Fibroblast of gingiva (primary cell): ENCODE measurements at regions not wholly inside any gene's neighbourhood (a gene's known extent, or its start where the extent isn't known, plus 50 kb on each side); places are given as distances from the start of the nearest gene placed in this dataset.

Experiments used
- DNase-seq: peaks from one replicate; pipeline ENCODE4 v3.0.0-alpha.2; 2011; ENCODE audit warnings: low read depth

GRCh38 chr11:106216281-106216680, 138.8 kb downstream of the AASDHPPT start:
- no peak for DNase-seq

- no peak for DNase-seq
These were observed 140.0 kb downstream of the AASDHPPT start for GRCh38 chr11:106217456-106217855.

DNA sequence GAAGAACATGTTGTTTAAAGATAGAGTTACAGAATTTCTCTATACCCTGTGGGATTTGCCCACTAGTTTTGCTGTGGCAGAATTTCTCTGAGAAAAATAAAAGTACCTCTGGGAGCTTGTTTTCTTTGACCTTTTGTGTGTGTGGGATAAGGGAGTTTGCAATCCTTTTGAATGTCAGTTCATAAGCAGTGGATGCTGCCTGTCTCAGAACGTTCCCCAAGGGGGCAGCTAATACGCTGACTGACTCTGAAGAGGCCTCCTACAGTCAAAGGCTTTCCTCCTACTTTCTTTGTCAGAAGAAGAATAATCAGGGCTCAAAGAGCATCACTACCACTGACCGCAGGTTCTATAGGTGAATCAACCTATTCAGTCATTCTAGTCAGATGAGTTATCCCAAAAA, 140.6 kb downstream of the AASDHPPT start:
- no peak for DNase-seq

DNA sequence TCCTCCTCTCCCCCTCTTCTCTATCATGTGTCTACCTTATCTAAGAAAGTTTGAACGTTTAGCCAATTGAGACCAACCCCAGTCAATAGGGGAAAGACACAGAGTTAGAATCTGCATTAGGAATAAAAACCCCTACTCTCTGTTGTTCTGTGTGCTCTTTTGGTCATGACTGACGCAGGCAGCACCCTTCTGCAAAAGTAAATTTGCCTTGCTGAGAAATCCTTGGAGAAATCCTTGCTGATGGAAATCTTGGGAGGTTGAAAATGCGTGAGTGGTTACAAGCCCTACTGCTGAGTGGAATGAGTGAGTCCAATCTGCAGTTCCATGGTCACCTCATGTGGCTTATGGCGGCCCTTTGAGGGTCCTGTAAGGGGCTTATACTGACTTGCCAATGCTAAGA, 145.2 kb downstream of the AASDHPPT start:
- no peak for DNase-seq

GRCh38 chr11:106224172-106224571, 146.7 kb downstream of the AASDHPPT start:
- no peak for DNase-seq

- DNase-seq, result no peak
These were observed 151.5 kb downstream of the AASDHPPT start for GRCh38 chr11:106228996-106229395.

- no peak for DNase-seq
These were observed 154.1 kb downstream of the AASDHPPT start for GRCh38 chr11:106231591-106231990.

DNA sequence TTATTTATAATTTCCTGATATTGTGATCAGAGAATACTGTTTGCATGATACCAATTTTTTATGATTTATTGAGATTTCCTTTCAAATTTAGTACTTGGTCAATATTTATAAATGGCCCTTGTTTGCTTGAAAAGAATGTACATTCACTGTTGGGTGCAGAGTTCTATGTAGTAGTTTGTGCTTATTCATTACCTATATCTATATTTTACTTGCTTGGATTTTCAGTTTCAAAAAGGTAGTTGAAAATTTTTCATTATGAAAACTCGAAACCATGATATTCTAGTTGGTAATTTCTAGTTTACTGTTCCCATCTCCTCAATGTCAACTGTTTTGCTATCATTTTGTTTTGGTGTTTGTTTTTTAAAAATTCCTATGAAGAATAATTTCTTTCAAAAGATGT, 155.7 kb downstream of the AASDHPPT start:
- DNase-seq, result no peak

GRCh38 chr11:106234794-106235193, 157.3 kb downstream of the AASDHPPT start:
- no peak for DNase-seq

GRCh38 chr11:106236295-106236694, 158.8 kb downstream of the AASDHPPT start:
- DNase-seq, result no peak

GRCh38 chr11:106238704-106239360, 161.4 kb downstream of the AASDHPPT start:
- no peak for DNase-seq

GRCh38 chr11:106241601-106242257, 164.3 kb downstream of the AASDHPPT start:
- DNase-seq, result no peak

- no peak for DNase-seq
These were observed 165.4 kb downstream of the AASDHPPT start for GRCh38 chr11:106242718-106243415.

DNA sequence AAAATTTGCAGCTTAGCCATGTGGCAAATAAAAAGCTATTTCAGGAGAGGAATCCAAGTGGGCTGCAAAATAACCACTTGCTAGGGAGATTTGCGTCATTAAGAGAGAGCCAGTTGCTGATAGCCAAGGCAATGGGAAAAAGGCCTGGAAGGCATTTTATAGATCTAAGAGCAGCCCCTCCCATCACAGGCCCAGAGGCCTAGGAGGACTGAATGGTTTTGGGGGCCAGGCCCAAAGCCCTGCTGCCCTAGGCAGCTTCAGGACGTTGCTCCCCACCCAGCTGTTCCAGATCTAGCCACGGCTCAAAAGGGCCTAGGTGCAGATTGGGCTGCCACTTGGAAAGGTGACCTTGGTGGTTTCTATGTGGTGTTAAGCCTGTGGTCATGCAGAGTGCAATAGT, 169.0 kb downstream of the AASDHPPT start:
- no peak for DNase-seq

DNA sequence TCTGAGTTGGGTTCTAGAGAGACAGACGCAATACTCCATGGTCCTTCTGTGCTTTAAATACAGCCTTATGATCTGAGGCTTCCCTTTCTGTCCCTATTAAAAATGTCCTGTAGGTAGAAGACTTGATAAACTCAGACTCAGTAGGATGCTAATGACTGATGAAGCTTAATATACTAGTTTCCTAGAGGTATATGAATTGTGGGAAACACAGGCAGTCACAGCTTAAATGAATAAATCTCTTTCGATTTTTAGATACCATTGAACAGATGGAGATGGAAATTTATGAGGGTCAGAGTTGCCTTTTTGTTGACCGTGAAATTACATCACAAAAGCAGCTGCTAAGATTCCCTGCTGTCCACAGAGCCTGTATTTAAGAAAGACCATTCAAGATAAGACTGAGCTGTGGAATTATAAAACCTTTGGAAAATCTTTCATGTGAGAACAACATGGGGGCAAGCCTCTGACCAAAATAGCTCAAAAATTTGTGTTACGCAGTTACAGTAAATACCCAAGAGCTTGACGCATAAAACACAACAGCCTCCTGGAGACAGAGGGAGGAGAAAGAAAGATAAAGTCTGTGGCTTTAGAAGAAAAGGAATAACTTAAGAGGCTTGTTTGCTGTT, 172.3 kb downstream of the AASDHPPT start:
- no peak for DNase-seq

GRCh38 chr11:106262852-106263251, 185.4 kb downstream of the AASDHPPT start:
- DNase-seq, result no peak

DNA sequence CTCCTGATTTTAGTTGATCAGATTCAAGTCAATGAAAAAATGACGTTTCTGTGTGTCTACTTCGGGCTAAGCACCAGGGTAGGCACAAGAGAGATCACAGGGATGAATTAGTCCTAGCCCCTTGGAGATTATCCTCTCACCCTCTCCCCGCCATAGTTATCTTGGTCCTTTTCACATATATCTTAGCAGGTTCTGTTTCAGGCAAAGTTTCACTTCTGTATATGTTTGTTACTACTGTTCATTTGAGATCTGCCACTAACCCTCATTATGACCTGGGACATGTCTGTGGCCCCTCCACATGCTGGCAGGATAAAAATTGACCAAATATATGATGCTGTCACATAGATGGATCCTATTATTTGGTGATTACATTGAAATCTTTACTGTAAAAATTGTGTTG, 186.1 kb downstream of the AASDHPPT start:
- DNase-seq, result no peak

GRCh38 chr11:106271086-106271485, 193.6 kb downstream of the AASDHPPT start:
- DNase-seq, result no peak

DNA sequence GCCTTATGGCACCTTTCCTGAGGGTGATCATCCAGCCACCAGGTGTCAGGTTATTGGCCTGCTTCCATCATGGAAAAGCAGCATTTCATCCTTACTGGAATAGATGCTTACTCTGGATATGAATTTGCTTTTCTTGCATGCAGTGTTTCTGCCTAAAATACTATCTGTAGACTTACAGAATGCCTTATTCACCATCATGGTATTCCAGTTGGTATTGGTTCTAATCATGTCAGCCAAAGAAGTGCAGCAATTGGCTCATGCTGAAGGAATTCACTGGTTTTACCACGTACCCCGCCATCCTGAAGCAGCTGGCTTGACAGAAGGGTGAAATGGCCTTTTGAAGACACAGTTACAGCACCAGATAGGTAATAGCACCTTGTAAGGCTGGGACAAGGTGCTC, 194.2 kb downstream of the AASDHPPT start:
- DNase-seq, result no peak

GRCh38 chr11:106275151-106275550, 197.7 kb downstream of the AASDHPPT start:
- DNase-seq, result no peak

- no peak for DNase-seq
These were observed 198.7 kb downstream of the AASDHPPT start for GRCh38 chr11:106276126-106276525.

DNA sequence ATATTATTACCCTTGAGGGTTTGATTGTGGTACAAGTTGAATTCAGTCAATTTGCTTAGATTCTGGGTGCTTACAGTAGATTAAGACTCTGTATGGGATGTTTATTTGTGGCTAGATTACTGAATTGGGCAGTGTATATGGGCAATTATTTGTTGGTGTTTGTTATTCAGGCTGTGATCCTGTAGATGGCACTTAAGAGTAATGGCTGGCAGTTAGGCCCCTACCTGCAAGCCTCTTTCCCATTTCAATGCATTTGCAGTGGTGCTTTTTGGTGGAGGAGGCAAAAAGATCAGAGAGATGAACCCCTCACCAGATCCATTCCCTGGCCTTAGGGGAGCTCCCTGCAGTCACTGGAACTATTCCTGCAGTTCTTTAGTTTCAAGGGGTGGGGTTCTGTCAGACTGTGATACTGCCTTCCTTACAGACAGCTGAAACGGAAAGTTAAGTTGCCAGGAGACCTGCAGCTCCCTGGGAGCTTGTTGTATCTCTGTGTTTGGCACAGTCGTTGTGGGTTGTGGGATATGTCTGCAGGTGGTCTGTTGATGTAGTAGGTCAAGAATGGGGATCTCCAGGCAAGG, 199.5 kb downstream of the AASDHPPT start:
- DNase-seq, result peak; percentile 30

GRCh38 chr11:106277484-106277883, 200.0 kb downstream of the AASDHPPT start:
- no peak for DNase-seq
